ENCODE measurements at regions not wholly inside any gene's neighbourhood (a gene's known extent, or its start where the extent isn't known, plus 50 kb on each side); places are given as distances from the start of the nearest gene placed in this dataset.

GRCh38 chr6:91383207-91383606 is 796.3 kb upstream of the MAP3K7 start:
- TF ChIP-seq CTCF (IDR thresholded peaks at IDR 0.05; ENCODE audit: control extremely low read depth, extremely low read depth): no peak
- 75 to 83% methylated on average over 3 of the region's 3 CpGs for WGBS, 2 donors
- Histone ChIP-seq H3K9ac (ENCODE audit: insufficient read depth in 1 of 2, low read length in 2 of 2) (no peak overlapping the region), H3K36me3 (ENCODE audit: control insufficient read depth in 4 of 4, insufficient read depth in 4 of 4, low read length in 4 of 4) (no peaks in the 10 kb centered on the region), H3K9me3 (ENCODE audit: control insufficient read depth in 4 of 4, insufficient read depth in 3 of 4, low read length in 3 of 4) (peaks cover 0 to 5% (median 0%) of the 10 kb centered on the region in 4 donors), H3K27me3 (ENCODE audit: control insufficient read depth in 3 of 3, insufficient read depth in 3 of 3, low read length in 2 of 3) (no peaks in the 10 kb centered on the region), H3K4me1 (ENCODE audit: control insufficient read depth in 5 of 5, insufficient read depth in 5 of 5, low read length in 5 of 5) (no peaks in the 10 kb centered on the region), H3K27ac (ENCODE audit: low read depth in 1 of 2, low read length in 1 of 2) (no peak overlapping the region), H3K4me3 (no peak overlapping the region)
- no peak for ATAC-seq (ENCODE audit: insufficient read depth, low FRiP score)
- no peak for DNase-seq

- H3K36me3 ChIP-seq (ENCODE audit: control insufficient read depth in 4 of 4, insufficient read depth in 4 of 4, low read length in 4 of 4): no peaks in the 10 kb centered on the region
- H3K27me3 ChIP-seq (ENCODE audit: control insufficient read depth in 3 of 3, insufficient read depth in 3 of 3, low read length in 2 of 3): no peaks in the 10 kb centered on the region
- no peak for ATAC-seq (ENCODE audit: insufficient read depth, low FRiP score)
- DNase-seq: no peak
- no peaks in the 10 kb centered on the region for H3K9me3 ChIP-seq (ENCODE audit: control insufficient read depth in 4 of 4, insufficient read depth in 3 of 4, low read length in 3 of 4)
- no peak overlapping the region for H3K27ac ChIP-seq (ENCODE audit: low read depth in 1 of 2, low read length in 1 of 2)
- TF ChIP-seq CTCF (IDR thresholded peaks at IDR 0.05; ENCODE audit: control extremely low read depth, extremely low read depth): no peak
- 62 to 63% methylated on average over 4 of the region's 4 CpGs for WGBS, 2 donors
- H3K4me1 ChIP-seq (ENCODE audit: control insufficient read depth in 5 of 5, insufficient read depth in 5 of 5, low read length in 5 of 5): no peaks in the 10 kb centered on the region
- H3K9ac ChIP-seq (ENCODE audit: insufficient read depth in 1 of 2, low read length in 2 of 2): no peak overlapping the region
- H3K4me3 ChIP-seq: no peak overlapping the region
Observed at GRCh38 chr6:91376686-91377085, 789.8 kb upstream of the MAP3K7 start.

GRCh38 chr6:91366781-91367180 is 779.9 kb upstream of the MAP3K7 start:
- DNase-seq: no peak
- no peak overlapping the region for H3K9ac ChIP-seq (ENCODE audit: insufficient read depth in 1 of 2, low read length in 2 of 2)
- no peaks in the 10 kb centered on the region for H3K36me3 ChIP-seq (ENCODE audit: control insufficient read depth in 4 of 4, insufficient read depth in 4 of 4, low read length in 4 of 4)
- H3K4me1 ChIP-seq (ENCODE audit: control insufficient read depth in 5 of 5, insufficient read depth in 5 of 5, low read length in 5 of 5): no peaks in the 10 kb centered on the region
- 69 to 87% methylated on average over 3 of the region's 3 CpGs for WGBS, 2 donors
- no peak overlapping the region for H3K27ac ChIP-seq (ENCODE audit: low read depth in 1 of 2, low read length in 1 of 2)
- peaks cover 0 to 5% (median 0%) of the 10 kb centered on the region in 4 donors for H3K9me3 ChIP-seq (ENCODE audit: control insufficient read depth in 4 of 4, insufficient read depth in 3 of 4, low read length in 3 of 4)
- H3K27me3 ChIP-seq (ENCODE audit: control insufficient read depth in 3 of 3, insufficient read depth in 3 of 3, low read length in 2 of 3): no peaks in the 10 kb centered on the region
- H3K4me3 ChIP-seq: no peak overlapping the region
- TF ChIP-seq CTCF (IDR thresholded peaks at IDR 0.05; ENCODE audit: control extremely low read depth, extremely low read depth): no peak
- ATAC-seq (ENCODE audit: insufficient read depth, low FRiP score): no peak

GRCh38 chr6:91358986-91359385 is 772.1 kb upstream of the MAP3K7 start:
- Histone ChIP-seq H3K9ac (ENCODE audit: insufficient read depth in 1 of 2, low read length in 2 of 2) (no peak overlapping the region), H3K27me3 (ENCODE audit: control insufficient read depth in 3 of 3, insufficient read depth in 3 of 3, low read length in 2 of 3) (no peaks in the 10 kb centered on the region), H3K9me3 (ENCODE audit: control insufficient read depth in 4 of 4, insufficient read depth in 3 of 4, low read length in 3 of 4) (no peaks in the 10 kb centered on the region), H3K27ac (ENCODE audit: low read depth in 1 of 2, low read length in 1 of 2) (no peak overlapping the region), H3K4me3 (no peak overlapping the region), H3K4me1 (ENCODE audit: control insufficient read depth in 5 of 5, insufficient read depth in 5 of 5, low read length in 5 of 5) (peaks cover 0 to 9% (median 0%) of the 10 kb centered on the region in 5 donors), H3K36me3 (ENCODE audit: control insufficient read depth in 4 of 4, insufficient read depth in 4 of 4, low read length in 4 of 4) (no peaks in the 10 kb centered on the region)
- DNase-seq (no peak), ATAC-seq (ENCODE audit: insufficient read depth, low FRiP score) (no peak)
- no peak for TF ChIP-seq CTCF (IDR thresholded peaks at IDR 0.05; ENCODE audit: control extremely low read depth, extremely low read depth)

All from lung (tissue), 11 donors.